Neural progenitor cell (in vitro differentiated cells): ENCODE measurements at regions not wholly inside any gene's neighbourhood (a gene's known extent, or its start where the extent isn't known, plus 50 kb on each side); places are given as distances from the start of the nearest gene placed in this dataset.

Experiments used
- DNase-seq: peaks from one replicate; pipeline ENCODE4 v3.0.0-alpha.2; 2016; ENCODE audit warnings: low spot score
- H2AFZ ChIP-seq: fragments of 200-600 bp; sonication (generic); replicated peaks from 2 replicates; pipeline ENCODE4 v1.6.1; 2016; ENCODE audit warnings: antibody characterized with exemption
- H3F3A ChIP-seq: fragments of 200-600 bp; sonication (generic); 2 replicates; pipeline ENCODE4 v1.6.1; 2016; ENCODE audit warnings: antibody characterized with exemption, low read depth
- H3K27ac ChIP-seq: fragments of 200-600 bp; sonication (generic); 2 replicates; pipeline ENCODE4 v1.5.1; 2016; ENCODE audit warnings: mild to moderate bottlenecking
- H3K27me3 ChIP-seq: fragments of 200-600 bp; sonication (generic); 2 replicates; pipeline ENCODE4 v1.6.1; 2016; ENCODE audit warnings: mild to moderate bottlenecking, moderate library complexity
- H3K36me3 ChIP-seq: fragments of 200-600 bp; sonication (generic); 2 replicates; pipeline ENCODE4 v1.5.1; 2016
- H3K4me1 ChIP-seq: fragments of 200-600 bp; sonication (generic); 2 replicates; pipeline ENCODE4 v1.6.1; 2016; ENCODE audit warnings: mixed run types
- H3K4me2 ChIP-seq: fragments of 200-600 bp; sonication (generic); 2 replicates; pipeline ENCODE4 v1.6.1; 2016
- H3K4me3 ChIP-seq: fragments of 200-600 bp; sonication (generic); 2 replicates; pipeline ENCODE4 v1.5.1; 2016
- H3K79me2 ChIP-seq: fragments of 200-600 bp; sonication (generic); 2 replicates; pipeline ENCODE4 v1.6.1; 2016; ENCODE audit warnings: low read depth
- H3K9ac ChIP-seq: fragments of 200-600 bp; sonication (generic); 2 replicates; pipeline ENCODE4 v1.6.1; 2016
- H3K9me3 ChIP-seq: fragments of 200-600 bp; sonication (generic); 2 replicates; pipeline ENCODE4 v1.5.1; 2016; ENCODE audit warnings: low read depth
- H4K20me1 ChIP-seq: fragments of 200-600 bp; sonication (generic); 2 replicates; pipeline ENCODE4 v1.6.1; 2016; ENCODE audit warnings: low read depth
- H3K27ac Mint-ChIP-seq: 3 replicates; pipeline ENCODE4 v1.8.0; 2021; ENCODE audit warnings: mixed read lengths
- H3K27me3 Mint-ChIP-seq: 2 replicates; pipeline ENCODE4 v1.8.0; 2022; ENCODE audit warnings: low read depth, mild to moderate bottlenecking, inconsistent platforms, moderate library complexity, mixed read lengths; ENCODE audit not compliant: insufficient read depth
- H3K36me3 Mint-ChIP-seq: 3 replicates; pipeline ENCODE4 v1.8.0; 2021; ENCODE audit warnings: mixed read lengths
- H3K4me1 Mint-ChIP-seq: 3 replicates; pipeline ENCODE4 v1.8.0; 2021; ENCODE audit warnings: mixed read lengths
- H3K4me3 Mint-ChIP-seq: 3 replicates; pipeline ENCODE4 v1.8.0; 2021; ENCODE audit warnings: mild to moderate bottlenecking, moderate library complexity, mixed read lengths
- H3K9me3 Mint-ChIP-seq: 3 replicates; pipeline ENCODE4 v1.8.0; 2020; ENCODE audit warnings: mixed read lengths
- CTCF ChIP-seq: fragments of 200-600 bp; sonication (generic); IDR thresholded peaks from 2 replicates; pipeline ENCODE4 v1.5.1; 2017; ENCODE audit warnings: antibody characterized with exemption, mild to moderate bottlenecking
- EZH2 ChIP-seq: fragments of 200-600 bp; sonication (generic); IDR thresholded peaks from 2 replicates; pipeline ENCODE4 v1.6.1; 2017; ENCODE audit warnings: antibody characterized with exemption, mild to moderate bottlenecking, moderate library complexity
- EZH2phosphoT487 ChIP-seq: fragments of 200-600 bp; sonication (generic); IDR thresholded peaks from 2 replicates; pipeline ENCODE4 v1.6.1; 2017; ENCODE audit warnings: antibody characterized with exemption

GRCh38 chr9:88807426-88807825 is 183.8 kb upstream of the S1PR3 start:
- Mint-ChIP-seq H3K27ac (no peak overlapping the region), H3K9me3 (peaks cover 14% of the 10 kb centered on the region), H3K4me3 (no peak overlapping the region), H3K27me3 (peaks cover 10% of the 10 kb centered on the region), H3K4me1 (peaks cover 19% of the 10 kb centered on the region), H3K36me3 (no peaks in the 10 kb centered on the region)
- no peaks in the 10 kb centered on the region for H3K27me3 ChIP-seq
- no peaks in the 10 kb centered on the region for H4K20me1 ChIP-seq
- no peak for DNase-seq
- no peaks in the 10 kb centered on the region for H3K79me2 ChIP-seq
- no peak overlapping the region for H3K4me2 ChIP-seq
- H2AFZ ChIP-seq = no peak overlapping the region
- H3K27ac ChIP-seq = no peak overlapping the region
- H3K9ac ChIP-seq = no peak overlapping the region
- H3K4me1 ChIP-seq = no peaks in the 10 kb centered on the region
- TF ChIP-seq EZH2 (no peak), CTCF (no peak), EZH2phosphoT487 (no peak)
- no peaks in the 10 kb centered on the region for H3F3A ChIP-seq
- H3K36me3 ChIP-seq = no peaks in the 10 kb centered on the region
- no peak overlapping the region for H3K4me3 ChIP-seq
- no peaks in the 10 kb centered on the region for H3K9me3 ChIP-seq

GRCh38 chr9:88808019-88808656 is 183.1 kb upstream of the S1PR3 start:
- Mint-ChIP-seq H3K9me3 (peaks cover 11% of the 10 kb centered on the region), H3K27me3 (peaks cover 8% of the 10 kb centered on the region), H3K4me1 (peaks cover 17% of the 10 kb centered on the region), H3K27ac (no peak overlapping the region), H3K4me3 (no peak overlapping the region), H3K36me3 (no peaks in the 10 kb centered on the region)
- no peak overlapping the region for H3K27ac ChIP-seq
- H3F3A ChIP-seq = no peaks in the 10 kb centered on the region
- no peaks in the 10 kb centered on the region for H3K9me3 ChIP-seq
- no peaks in the 10 kb centered on the region for H3K27me3 ChIP-seq
- H3K9ac ChIP-seq = no peak overlapping the region
- no peak overlapping the region for H3K4me3 ChIP-seq
- H2AFZ ChIP-seq = no peak overlapping the region
- H4K20me1 ChIP-seq = no peaks in the 10 kb centered on the region
- no peak overlapping the region for H3K4me2 ChIP-seq
- no peaks in the 10 kb centered on the region for H3K4me1 ChIP-seq
- DNase-seq = no peak
- H3K79me2 ChIP-seq = no peaks in the 10 kb centered on the region
- no peaks in the 10 kb centered on the region for H3K36me3 ChIP-seq
- TF ChIP-seq CTCF (no peak), EZH2phosphoT487 (no peak), EZH2 (no peak)

GRCh38 chr9:88808761-88809354 is 182.4 kb upstream of the S1PR3 start:
- H3K4me3 ChIP-seq = no peak overlapping the region
- no peak overlapping the region for H3K4me2 ChIP-seq
- no peaks in the 10 kb centered on the region for H3F3A ChIP-seq
- no peak for DNase-seq
- H3K9me3 ChIP-seq = no peaks in the 10 kb centered on the region
- H3K27me3 ChIP-seq = no peaks in the 10 kb centered on the region
- H3K9ac ChIP-seq = no peak overlapping the region
- peaks cover 10% of the 10 kb centered on the region for H3K9me3 Mint-ChIP-seq
- H3K27ac Mint-ChIP-seq = no peak overlapping the region
- peaks cover 8% of the 10 kb centered on the region for H3K27me3 Mint-ChIP-seq
- H4K20me1 ChIP-seq = no peaks in the 10 kb centered on the region
- no peak overlapping the region for H3K4me3 Mint-ChIP-seq
- H3K4me1 ChIP-seq = no peaks in the 10 kb centered on the region
- H3K27ac ChIP-seq = no peak overlapping the region
- no peaks in the 10 kb centered on the region for H3K79me2 ChIP-seq
- H3K36me3 ChIP-seq = no peaks in the 10 kb centered on the region
- H3K36me3 Mint-ChIP-seq = no peaks in the 10 kb centered on the region
- H3K4me1 Mint-ChIP-seq = peaks cover 16% of the 10 kb centered on the region
- no peak overlapping the region for H2AFZ ChIP-seq
- no peak for TF ChIP-seq EZH2phosphoT487
- TF ChIP-seq EZH2 = no peak
- no peak for TF ChIP-seq CTCF
